ENCODE measurements at regions not wholly inside any gene's neighbourhood (a gene's known extent, or its start where the extent isn't known, plus 50 kb on each side); places are given as distances from the start of the nearest gene placed in this dataset.
A peak's percentile ranks its signal among the peaks of the same experiment; 100 is the strongest.

GRCh38 chr14:104387022-104388010 is 192.2 kb upstream of the C14orf180 start:
- no peak for DNase-seq (ENCODE audit: low read depth)

GRCh38 chr14:104388011-104388521 is 191.5 kb upstream of the C14orf180 start:
- DNase-seq (ENCODE audit: low read depth): no peak

- no peak for DNase-seq (ENCODE audit: low read depth)
Measured at GRCh38 chr14:104388541-104389325, 190.8 kb upstream of the C14orf180 start.

GRCh38 chr14:104389326-104390220 is 190.0 kb upstream of the C14orf180 start:
- no peak for DNase-seq (ENCODE audit: low read depth)

GRCh38 chr14:104390221-104390931 is 189.2 kb upstream of the C14orf180 start:
- DNase-seq (ENCODE audit: low read depth): no peak

- DNase-seq (ENCODE audit: low read depth): no peak
Measured at GRCh38 chr14:104390941-104391901, 188.3 kb upstream of the C14orf180 start.

GRCh38 chr14:104392001-104392395 is 187.6 kb upstream of the C14orf180 start:
- DNase-seq (ENCODE audit: low read depth): no peak

GRCh38 chr14:104392396-104393198 is 187.0 kb upstream of the C14orf180 start:
- no peak for DNase-seq (ENCODE audit: low read depth)

- DNase-seq (ENCODE audit: low read depth): no peak
Measured at GRCh38 chr14:104393199-104393897, 186.2 kb upstream of the C14orf180 start.

- DNase-seq (ENCODE audit: low read depth): peak; percentile 40
Measured at GRCh38 chr14:104393898-104394381, 185.6 kb upstream of the C14orf180 start.

- no peak for DNase-seq (ENCODE audit: low read depth)
Measured at GRCh38 chr14:104394409-104394851, 185.1 kb upstream of the C14orf180 start.

GRCh38 chr14:104395276-104395675 is 184.3 kb upstream of the C14orf180 start:
- DNase-seq (ENCODE audit: low read depth): no peak

- DNase-seq (ENCODE audit: low read depth): no peak
Measured at GRCh38 chr14:104395941-104396681, 183.5 kb upstream of the C14orf180 start.

- no peak for DNase-seq (ENCODE audit: low read depth)
Measured at GRCh38 chr14:104396682-104397470, 182.7 kb upstream of the C14orf180 start.

- DNase-seq (ENCODE audit: low read depth): no peak
Measured at GRCh38 chr14:104397956-104398355, 181.6 kb upstream of the C14orf180 start.

GRCh38 chr14:104398656-104399055 is 180.9 kb upstream of the C14orf180 start:
- no peak for DNase-seq (ENCODE audit: low read depth)
